Liver (tissue), 8 donors: ENCODE measurements at regions not wholly inside any gene's neighbourhood (a gene's known extent, or its start where the extent isn't known, plus 50 kb on each side); places are given as distances from the start of the nearest gene placed in this dataset.

Experiments used
- DNase-seq: peaks from one replicate; pipeline ENCODE4 v3.0.0-alpha.2; 2017; ENCODE audit warnings: low spot score
- H3K27ac ChIP-seq, 2 donors: one replicate each; pipeline ENCODE4 v1.7.0; 2013; ENCODE audit warnings: inconsistent platforms in 2 of 2, low read length in 2 of 2, control low read depth in 1 of 2, low read depth in 1 of 2, mild to moderate bottlenecking in 1 of 2
- H3K27me3 ChIP-seq, 4 donors: one replicate each; pipeline versions ENCODE4 v1.6.1 to v1.7.0; 2013; ENCODE audit warnings: low read length in 3 of 4, inconsistent platforms in 1 of 4, mild to moderate bottlenecking in 1 of 4, moderate library complexity in 1 of 4; ENCODE audit not compliant: control insufficient read depth in 4 of 4, insufficient read depth in 4 of 4
- H3K36me3 ChIP-seq, 4 donors: one replicate each; pipeline versions ENCODE4 v1.6.1 to v1.7.0; 2013; ENCODE audit warnings: low read length in 3 of 4, mild to moderate bottlenecking in 3 of 4, low read depth in 1 of 4, moderate library complexity in 1 of 4; ENCODE audit not compliant: control insufficient read depth in 4 of 4, insufficient read depth in 3 of 4
- H3K4me1 ChIP-seq, 4 donors: one replicate each; pipeline versions ENCODE4 v1.6.1 to v1.7.0; 2013; ENCODE audit warnings: low read length in 3 of 4, mild to moderate bottlenecking in 3 of 4, moderate library complexity in 1 of 4; ENCODE audit not compliant: control insufficient read depth in 4 of 4, insufficient read depth in 4 of 4
- H3K4me3 ChIP-seq, 3 donors: one replicate each; pipeline versions ENCODE4 v1.6.1 to v1.7.0; 2013; ENCODE audit warnings: low read length in 3 of 3, control low read depth in 1 of 3, low read depth in 1 of 3, mild to moderate bottlenecking in 1 of 3
- H3K9ac ChIP-seq, 2 donors: one replicate each; pipeline ENCODE4 v1.7.0; 2013; ENCODE audit warnings: low read length in 2 of 2, mild to moderate bottlenecking in 2 of 2, moderate library complexity in 2 of 2, control low read depth in 1 of 2, low read depth in 1 of 2
- H3K9me3 ChIP-seq, 4 donors: one replicate each; pipeline versions ENCODE4 v1.6.1 to v1.7.0; 2013; ENCODE audit warnings: low read length in 3 of 4; ENCODE audit not compliant: control insufficient read depth in 4 of 4
- ATF3 ChIP-seq: IDR thresholded peaks from 2 replicates; pipeline ENCODE4 v1.6.1; 2016; ENCODE audit warnings: antibody characterized with exemption
- CTCF ChIP-seq: fragments of 150-350 bp; IDR thresholded peaks from 2 replicates; pipeline ENCODE4 v1.5.1; 2017; ENCODE audit warnings: improper control_type of control experiment, low read depth, low read length; ENCODE audit not compliant: missing input control
- EGR1 ChIP-seq, 2 donors: IDR thresholded peaks; 2 replicates each; pipeline ENCODE4 v1.6.1; 2016 to 2018; ENCODE audit warnings: antibody characterized with exemption in 2 of 2, low read depth in 2 of 2
- FOXA1 ChIP-seq: IDR thresholded peaks from 2 replicates; pipeline ENCODE4 v1.6.1; 2016; ENCODE audit warnings: antibody characterized with exemption
- FOXA2 ChIP-seq: IDR thresholded peaks from 2 replicates; pipeline ENCODE4 v1.6.1; 2016; ENCODE audit warnings: antibody characterized with exemption
- GABPA ChIP-seq, 2 donors: IDR thresholded peaks in 1 of 2; conservative IDR thresholded peaks in 1 of 2; 2 replicates each; pipeline ENCODE4 v1.6.1; 2016; ENCODE audit warnings: antibody characterized with exemption in 2 of 2, mild to moderate bottlenecking in 1 of 2, moderate library complexity in 1 of 2
- HNF4A ChIP-seq, 2 donors: conservative IDR thresholded peaks; 2 replicates each; pipeline ENCODE4 v1.6.1; 2016; ENCODE audit warnings: antibody characterized with exemption in 2 of 2, mild to moderate bottlenecking in 2 of 2
- HNF4G ChIP-seq: IDR thresholded peaks from 2 replicates; pipeline ENCODE4 v1.6.1; 2016; ENCODE audit warnings: antibody characterized with exemption
- JUND ChIP-seq, 2 donors: IDR thresholded peaks; 2 replicates each; pipeline ENCODE4 v1.6.1; 2016; ENCODE audit warnings: antibody characterized with exemption in 2 of 2
- MAX ChIP-seq: IDR thresholded peaks from 2 replicates; pipeline ENCODE4 v1.6.1; 2016; ENCODE audit warnings: antibody characterized with exemption
- NR2F2 ChIP-seq: IDR thresholded peaks from 2 replicates; pipeline ENCODE4 v1.6.1; 2016; ENCODE audit warnings: antibody characterized with exemption
- RAD21 ChIP-seq, 2 donors: IDR thresholded peaks; 2 replicates each; pipeline ENCODE4 v1.6.1; 2016; ENCODE audit warnings: antibody characterized with exemption in 2 of 2, mild to moderate bottlenecking in 2 of 2
- REST ChIP-seq: IDR thresholded peaks from 2 replicates; pipeline ENCODE4 v1.6.1; 2016; ENCODE audit warnings: antibody characterized with exemption, mild to moderate bottlenecking
- RXRA ChIP-seq, 2 donors: IDR thresholded peaks; 2 replicates each; pipeline ENCODE4 v1.6.1; 2017 to 2018; ENCODE audit warnings: antibody characterized with exemption in 2 of 2, mild to moderate bottlenecking in 1 of 2
- SP1 ChIP-seq: IDR thresholded peaks from 2 replicates; pipeline ENCODE4 v1.6.1; 2018; ENCODE audit warnings: antibody characterized with exemption, mild to moderate bottlenecking
- TAF1 ChIP-seq: conservative IDR thresholded peaks from 2 replicates; pipeline ENCODE4 v1.6.1; 2016; ENCODE audit warnings: antibody characterized with exemption, mild to moderate bottlenecking
- YY1 ChIP-seq: IDR thresholded peaks from 2 replicates; pipeline ENCODE4 v1.6.1; 2016; ENCODE audit warnings: antibody characterized with exemption, mild to moderate bottlenecking
- ZBTB33 ChIP-seq: IDR thresholded peaks from 2 replicates; pipeline ENCODE4 v1.6.1; 2016; ENCODE audit warnings: antibody characterized with exemption
- WGBS: extraction: QIAGEN DNeasy Blood & Tissue Kit; methylation state at CpG from one replicate; pipeline ENCODE4 v1.1.7; 2013; 5-methylcytosine and 5-hydroxymethylcytosine counted together
- donor health status: healthy.
- donor health status: healthy.
- donor health status: healthy.
- donor health status: healthy.
- donor health status: healthy.

- H3K27ac ChIP-seq, result no peak overlapping the region
- 78% methylated on average over 7 of the region's 7 CpGs for WGBS
- no peak for DNase-seq
- H3K4me3 ChIP-seq, result no peak overlapping the region
- peaks cover 0 to 6% (median 0%) of the 10 kb centered on the region in 4 donors for H3K27me3 ChIP-seq
- no peaks in the 10 kb centered on the region for H3K36me3 ChIP-seq
- TF ChIP-seq GABPA (IDR thresholded peaks at IDR 0.05 in 1 of 2, conservative IDR thresholded peaks at IDR 0.05 in 1 of 2) (no peak), REST (no peak), SP1 (no peak), RXRA (IDR thresholded peaks at IDR 0.05) (no peak), EGR1 (IDR thresholded peaks at IDR 0.05; ENCODE audit: low read depth in 2 of 2) (no peak), FOXA2 (no peak), YY1 (no peak), HNF4A (conservative IDR thresholded peaks at IDR 0.05) (no peak), CTCF (no peak), MAX (no peak), NR2F2 (no peak), ATF3 (no peak), ZBTB33 (no peak), JUND (IDR thresholded peaks at IDR 0.05) (no peak), FOXA1 (no peak), HNF4G (no peak), TAF1 (no peak), RAD21 (IDR thresholded peaks at IDR 0.05) (no peak)
- H3K9me3 ChIP-seq, result no peaks in the 10 kb centered on the region
- H3K4me1 ChIP-seq, result no peaks in the 10 kb centered on the region
- H3K9ac ChIP-seq, result no peak overlapping the region
These were observed 417.8 kb downstream of the TMEM114 start for GRCh38 chr16:8172551-8172950.

- no peak for DNase-seq
- Histone ChIP-seq H3K4me1 (no peaks in the 10 kb centered on the region), H3K4me3 (no peak overlapping the region), H3K9me3 (peaks cover 0 to 2% (median 0%) of the 10 kb centered on the region in 4 donors), H3K36me3 (no peaks in the 10 kb centered on the region), H3K27ac (no peak overlapping the region), H3K9ac (no peak overlapping the region), H3K27me3 (peaks cover 0 to 3% (median 0%) of the 10 kb centered on the region in 4 donors)
- 75% methylated on average over 10 of the region's 10 CpGs for WGBS
- TF ChIP-seq GABPA (IDR thresholded peaks at IDR 0.05 in 1 of 2, conservative IDR thresholded peaks at IDR 0.05 in 1 of 2) (no peak), NR2F2 (no peak), RXRA (IDR thresholded peaks at IDR 0.05) (no peak), ATF3 (no peak), MAX (no peak), SP1 (no peak), YY1 (no peak), FOXA1 (no peak), FOXA2 (no peak), REST (no peak)
These were observed 422.3 kb downstream of the TMEM114 start for GRCh38 chr16:8168016-8168415.
